ENCODE measurements at regions not wholly inside any gene's neighbourhood (a gene's known extent, or its start where the extent isn't known, plus 50 kb on each side); places are given as distances from the start of the nearest gene placed in this dataset.

GRCh38 chr5:163760498-163760897 lies 255.1 kb downstream of the MAT2B start:
- no peak overlapping the region for H3K4me3 ChIP-seq
- H3K27ac ChIP-seq = no peak overlapping the region

GRCh38 chr5:163766936-163767670 lies 261.7 kb downstream of the MAT2B start:
- Histone ChIP-seq H3K4me3 (no peak overlapping the region), H3K27ac (no peak overlapping the region)

- H3K27ac ChIP-seq = no peak overlapping the region
- no peak overlapping the region for H3K4me3 ChIP-seq
Measured at GRCh38 chr5:163770625-163771024, 265.2 kb downstream of the MAT2B start.

- no peak overlapping the region for H3K4me3 ChIP-seq
Measured at GRCh38 chr5:163772241-163772640, 266.8 kb downstream of the MAT2B start.

GRCh38 chr5:163772644-163773043 lies 267.2 kb downstream of the MAT2B start:
- no peak overlapping the region for H3K4me3 ChIP-seq
- H3K27ac ChIP-seq = no peak overlapping the region

More at GRCh38 chr5:163772241-163772640, 266.8 kb downstream of the MAT2B start:
- no peak overlapping the region for H3K27ac ChIP-seq

- Histone ChIP-seq H3K4me3 (no peak overlapping the region), H3K27ac (no peak overlapping the region)
Measured at GRCh38 chr5:163773226-163773625, 267.8 kb downstream of the MAT2B start.

GRCh38 chr5:163789870-163790269 lies 284.5 kb downstream of the MAT2B start:
- Histone ChIP-seq H3K27ac (no peak overlapping the region), H3K4me3 (no peak overlapping the region)

GRCh38 chr5:163790497-163790896 lies 285.1 kb downstream of the MAT2B start:
- Histone ChIP-seq H3K27ac (no peak overlapping the region), H3K4me3 (no peak overlapping the region)

GRCh38 chr5:163794993-163795392 lies 289.6 kb downstream of the MAT2B start:
- no peak overlapping the region for H3K27ac ChIP-seq
- H3K4me3 ChIP-seq = no peak overlapping the region

GRCh38 chr5:163807781-163808180 lies 302.4 kb downstream of the MAT2B start:
- H3K27ac ChIP-seq = no peak overlapping the region
- H3K4me3 ChIP-seq = no peak overlapping the region

- no peak overlapping the region for H3K27ac ChIP-seq
Measured at GRCh38 chr5:163809473-163809872, 304.1 kb downstream of the MAT2B start.

GRCh38 chr5:163813900-163814299 lies 308.5 kb downstream of the MAT2B start:
- Histone ChIP-seq H3K27ac (no peak overlapping the region), H3K4me3 (no peak overlapping the region)

More at GRCh38 chr5:163809473-163809872, 304.1 kb downstream of the MAT2B start:
- no peak overlapping the region for H3K4me3 ChIP-seq

- no peak overlapping the region for H3K27ac ChIP-seq
- H3K4me3 ChIP-seq = no peak overlapping the region
Measured at GRCh38 chr5:163815240-163815791, 309.9 kb downstream of the MAT2B start.

GRCh38 chr5:163821142-163821541 lies 315.7 kb downstream of the MAT2B start:
- Histone ChIP-seq H3K27ac (no peak overlapping the region), H3K4me3 (no peak overlapping the region)

GRCh38 chr5:163822548-163822947 lies 317.1 kb downstream of the MAT2B start:
- H3K4me3 ChIP-seq = no peak overlapping the region

GRCh38 chr5:163825661-163826060 lies 320.2 kb downstream of the MAT2B start:
- no peak overlapping the region for H3K27ac ChIP-seq
- no peak overlapping the region for H3K4me3 ChIP-seq

More at GRCh38 chr5:163822548-163822947, 317.1 kb downstream of the MAT2B start:
- H3K27ac ChIP-seq = no peak overlapping the region

- Histone ChIP-seq H3K4me3 (no peak overlapping the region), H3K27ac (no peak overlapping the region)
Measured at GRCh38 chr5:163826201-163826600, 320.8 kb downstream of the MAT2B start.

- Histone ChIP-seq H3K4me3 (no peak overlapping the region), H3K27ac (no peak overlapping the region)
Measured at GRCh38 chr5:163832155-163832554, 326.7 kb downstream of the MAT2B start.

GRCh38 chr5:163838738-163839137 lies 333.3 kb downstream of the MAT2B start:
- Histone ChIP-seq H3K4me3 (no peak overlapping the region), H3K27ac (no peak overlapping the region)

- no peak overlapping the region for H3K4me3 ChIP-seq
- H3K27ac ChIP-seq = no peak overlapping the region
Measured at GRCh38 chr5:163846512-163846911, 341.1 kb downstream of the MAT2B start.

- Histone ChIP-seq H3K4me3 (no peak overlapping the region), H3K27ac (no peak overlapping the region)
Measured at GRCh38 chr5:163855754-163856153, 350.3 kb downstream of the MAT2B start.

- no peak overlapping the region for H3K4me3 ChIP-seq
- no peak overlapping the region for H3K27ac ChIP-seq
Measured at GRCh38 chr5:163861670-163862069, 356.3 kb downstream of the MAT2B start.
